GM18907 (cell line): ENCODE measurements at regions not wholly inside any gene's neighbourhood (a gene's known extent, or its start where the extent isn't known, plus 50 kb on each side); places are given as distances from the start of the nearest gene placed in this dataset.

ENCODE experiments used
- ATAC-seq: cut with Tn5 transposase; IDR thresholded peaks from one replicate; pipeline ENCODE4 v1.9.1; 2021; ENCODE audit warnings: mild to moderate bottlenecking, moderate library complexity; ENCODE audit not compliant: unreplicated experiment

GRCh38 chr5:98104454-98105188, 668.8 kb upstream of the RGMB start:
- ATAC-seq: no peak

GRCh38 chr5:98105681-98106080, 667.8 kb upstream of the RGMB start:
- ATAC-seq: no peak

- ATAC-seq: no peak
Measured at GRCh38 chr5:98106116-98107031, 667.1 kb upstream of the RGMB start.

GRCh38 chr5:98108497-98108896, 665.0 kb upstream of the RGMB start:
- ATAC-seq: no peak

- ATAC-seq: no peak
Measured at GRCh38 chr5:98109561-98110006, 663.9 kb upstream of the RGMB start.

- no peak for ATAC-seq
Measured at GRCh38 chr5:98110282-98110691, 663.2 kb upstream of the RGMB start.

GRCh38 chr5:98110791-98111190, 662.7 kb upstream of the RGMB start:
- no peak for ATAC-seq

GRCh38 chr5:98111686-98112085, 661.8 kb upstream of the RGMB start:
- no peak for ATAC-seq

GRCh38 chr5:98121036-98121936, 652.2 kb upstream of the RGMB start:
- no peak for ATAC-seq

GRCh38 chr5:98128271-98128670, 645.2 kb upstream of the RGMB start:
- no peak for ATAC-seq

GRCh38 chr5:98128846-98129245, 644.6 kb upstream of the RGMB start:
- no peak for ATAC-seq

GRCh38 chr5:98130261-98131035, 643.0 kb upstream of the RGMB start:
- ATAC-seq: no peak

GRCh38 chr5:98144116-98144515, 629.3 kb upstream of the RGMB start:
- no peak for ATAC-seq

- no peak for ATAC-seq
Measured at GRCh38 chr5:98144710-98145109, 628.8 kb upstream of the RGMB start.

- no peak for ATAC-seq
Measured at GRCh38 chr5:98157368-98157767, 616.1 kb upstream of the RGMB start.

GRCh38 chr5:98158440-98158839, 615.0 kb upstream of the RGMB start:
- no peak for ATAC-seq

- no peak for ATAC-seq
Measured at GRCh38 chr5:98163796-98164493, 609.5 kb upstream of the RGMB start.

- ATAC-seq: no peak
Measured at GRCh38 chr5:98168871-98169270, 604.6 kb upstream of the RGMB start.

- ATAC-seq: no peak
Measured at GRCh38 chr5:98170994-98171393, 602.5 kb upstream of the RGMB start.

GRCh38 chr5:98173334-98173733, 600.1 kb upstream of the RGMB start:
- no peak for ATAC-seq
